ENCODE measurements at regions not wholly inside any gene's neighbourhood (a gene's known extent, or its start where the extent isn't known, plus 50 kb on each side); places are given as distances from the start of the nearest gene placed in this dataset.

DNA sequence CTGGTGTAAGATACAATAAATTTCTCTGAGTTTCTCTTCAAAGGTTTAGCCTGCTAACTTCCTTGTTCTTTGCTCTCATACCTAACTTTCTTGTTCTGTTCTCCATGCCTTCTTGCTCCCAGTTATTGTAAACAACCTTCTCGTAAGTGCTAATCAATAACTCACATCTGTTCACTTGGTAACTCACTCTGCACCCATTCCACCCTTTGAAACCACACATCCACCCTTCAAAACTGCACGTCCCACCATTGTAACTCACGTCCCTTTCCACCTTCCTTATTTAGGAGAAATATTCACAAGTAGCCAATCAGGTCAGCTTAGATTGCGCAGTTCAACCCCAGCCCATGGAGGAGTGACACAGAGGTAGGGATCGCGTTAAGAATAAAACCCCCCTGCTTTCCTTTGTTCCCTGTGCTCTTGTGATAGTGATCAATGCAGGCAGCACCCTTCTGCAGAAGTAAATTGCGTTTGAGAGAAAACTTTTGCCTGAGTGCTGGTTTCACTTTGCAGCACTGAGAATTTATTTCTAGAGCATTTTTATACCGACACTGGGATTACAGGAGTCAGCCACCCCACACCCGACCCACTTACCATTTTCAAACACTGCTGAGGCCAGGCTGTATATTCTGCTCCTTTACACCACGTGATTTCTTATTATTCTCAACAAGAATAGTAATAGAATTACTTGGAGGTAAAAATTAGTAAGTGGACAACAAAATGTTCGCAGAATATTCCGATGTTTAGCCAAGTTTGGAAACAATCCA, 789.2 kb upstream of the RGS18 start (continued):
- TF ChIP-seq, protein P1, sequence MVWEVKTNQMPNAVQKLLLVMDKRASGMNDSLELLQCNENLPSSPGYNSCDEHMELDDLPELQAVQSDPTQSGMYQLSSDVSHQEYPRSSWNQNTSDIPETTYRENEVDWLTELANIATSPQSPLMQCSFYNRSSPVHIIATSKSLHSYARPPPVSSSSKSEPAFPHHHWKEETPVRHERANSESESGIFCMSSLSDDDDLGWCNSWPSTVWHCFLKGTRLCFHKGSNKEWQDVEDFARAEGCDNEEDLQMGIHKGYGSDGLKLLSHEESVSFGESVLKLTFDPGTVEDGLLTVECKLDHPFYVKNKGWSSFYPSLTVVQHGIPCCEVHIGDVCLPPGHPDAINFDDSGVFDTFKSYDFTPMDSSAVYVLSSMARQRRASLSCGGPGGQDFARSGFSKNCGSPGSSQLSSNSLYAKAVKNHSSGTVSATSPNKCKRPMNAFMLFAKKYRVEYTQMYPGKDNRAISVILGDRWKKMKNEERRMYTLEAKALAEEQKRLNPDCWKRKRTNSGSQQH (CRISPR knock-in tag; IDR thresholded peaks at IDR 0.05), result no peak
- TF ChIP-seq SRSF1 (IDR thresholded peaks at IDR 0.05; ENCODE audit: low read depth, low read length), result no peak
- TF ChIP-seq, protein P2, sequence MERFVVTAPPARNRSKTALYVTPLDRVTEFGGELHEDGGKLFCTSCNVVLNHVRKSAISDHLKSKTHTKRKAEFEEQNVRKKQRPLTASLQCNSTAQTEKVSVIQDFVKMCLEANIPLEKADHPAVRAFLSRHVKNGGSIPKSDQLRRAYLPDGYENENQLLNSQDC (CRISPR knock-in tag; IDR thresholded peaks at IDR 0.05), result no peak
- TF ChIP-seq ZNF12 (CRISPR knock-in tag; IDR thresholded peaks at IDR 0.05), result no peak
- TF ChIP-seq GABPB1 (CRISPR knock-in tag; IDR thresholded peaks at IDR 0.05), result no peak
- TF ChIP-seq POU5F1 (IDR thresholded peaks at IDR 0.05; ENCODE audit: borderline replicate concordance, low read depth, low read length, partially characterized antibody), result no peak
- no peak for TF ChIP-seq HNRNPL (IDR thresholded peaks at IDR 0.05; ENCODE audit: low read depth, low read length)
- TF ChIP-seq EHMT2 (IDR thresholded peaks at IDR 0.05), result peak; percentile 63; the same call in 1 of the 2 replicates
- no peak for TF ChIP-seq ZC3H11A (IDR thresholded peaks at IDR 0.05; ENCODE audit: low read depth, low read length)
- TF ChIP-seq SUPT5H (IDR thresholded peaks at IDR 0.05), result no peak
- TF ChIP-seq, protein P3, sequence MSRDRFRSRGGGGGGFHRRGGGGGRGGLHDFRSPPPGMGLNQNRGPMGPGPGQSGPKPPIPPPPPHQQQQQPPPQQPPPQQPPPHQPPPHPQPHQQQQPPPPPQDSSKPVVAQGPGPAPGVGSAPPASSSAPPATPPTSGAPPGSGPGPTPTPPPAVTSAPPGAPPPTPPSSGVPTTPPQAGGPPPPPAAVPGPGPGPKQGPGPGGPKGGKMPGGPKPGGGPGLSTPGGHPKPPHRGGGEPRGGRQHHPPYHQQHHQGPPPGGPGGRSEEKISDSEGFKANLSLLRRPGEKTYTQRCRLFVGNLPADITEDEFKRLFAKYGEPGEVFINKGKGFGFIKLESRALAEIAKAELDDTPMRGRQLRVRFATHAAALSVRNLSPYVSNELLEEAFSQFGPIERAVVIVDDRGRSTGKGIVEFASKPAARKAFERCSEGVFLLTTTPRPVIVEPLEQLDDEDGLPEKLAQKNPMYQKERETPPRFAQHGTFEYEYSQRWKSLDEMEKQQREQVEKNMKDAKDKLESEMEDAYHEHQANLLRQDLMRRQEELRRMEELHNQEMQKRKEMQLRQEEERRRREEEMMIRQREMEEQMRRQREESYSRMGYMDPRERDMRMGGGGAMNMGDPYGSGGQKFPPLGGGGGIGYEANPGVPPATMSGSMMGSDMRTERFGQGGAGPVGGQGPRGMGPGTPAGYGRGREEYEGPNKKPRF (IDR thresholded peaks at IDR 0.05; ENCODE audit: low read depth, low read length), result no peak
- TF ChIP-seq, protein P4, sequence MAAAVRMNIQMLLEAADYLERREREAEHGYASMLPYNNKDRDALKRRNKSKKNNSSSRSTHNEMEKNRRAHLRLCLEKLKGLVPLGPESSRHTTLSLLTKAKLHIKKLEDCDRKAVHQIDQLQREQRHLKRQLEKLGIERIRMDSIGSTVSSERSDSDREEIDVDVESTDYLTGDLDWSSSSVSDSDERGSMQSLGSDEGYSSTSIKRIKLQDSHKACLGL (CRISPR knock-in tag; IDR thresholded peaks at IDR 0.05; ENCODE audit: borderline replicate concordance, poor library complexity, severe bottlenecking), result no peak
- TF ChIP-seq TEAD1 (CRISPR knock-in tag; IDR thresholded peaks at IDR 0.05), result no peak
- TF ChIP-seq ZFPM2 (CRISPR knock-in tag; IDR thresholded peaks at IDR 0.05), result no peak
- no peak for TF ChIP-seq RNF2 (IDR thresholded peaks at IDR 0.05)
- TF ChIP-seq, protein P5, sequence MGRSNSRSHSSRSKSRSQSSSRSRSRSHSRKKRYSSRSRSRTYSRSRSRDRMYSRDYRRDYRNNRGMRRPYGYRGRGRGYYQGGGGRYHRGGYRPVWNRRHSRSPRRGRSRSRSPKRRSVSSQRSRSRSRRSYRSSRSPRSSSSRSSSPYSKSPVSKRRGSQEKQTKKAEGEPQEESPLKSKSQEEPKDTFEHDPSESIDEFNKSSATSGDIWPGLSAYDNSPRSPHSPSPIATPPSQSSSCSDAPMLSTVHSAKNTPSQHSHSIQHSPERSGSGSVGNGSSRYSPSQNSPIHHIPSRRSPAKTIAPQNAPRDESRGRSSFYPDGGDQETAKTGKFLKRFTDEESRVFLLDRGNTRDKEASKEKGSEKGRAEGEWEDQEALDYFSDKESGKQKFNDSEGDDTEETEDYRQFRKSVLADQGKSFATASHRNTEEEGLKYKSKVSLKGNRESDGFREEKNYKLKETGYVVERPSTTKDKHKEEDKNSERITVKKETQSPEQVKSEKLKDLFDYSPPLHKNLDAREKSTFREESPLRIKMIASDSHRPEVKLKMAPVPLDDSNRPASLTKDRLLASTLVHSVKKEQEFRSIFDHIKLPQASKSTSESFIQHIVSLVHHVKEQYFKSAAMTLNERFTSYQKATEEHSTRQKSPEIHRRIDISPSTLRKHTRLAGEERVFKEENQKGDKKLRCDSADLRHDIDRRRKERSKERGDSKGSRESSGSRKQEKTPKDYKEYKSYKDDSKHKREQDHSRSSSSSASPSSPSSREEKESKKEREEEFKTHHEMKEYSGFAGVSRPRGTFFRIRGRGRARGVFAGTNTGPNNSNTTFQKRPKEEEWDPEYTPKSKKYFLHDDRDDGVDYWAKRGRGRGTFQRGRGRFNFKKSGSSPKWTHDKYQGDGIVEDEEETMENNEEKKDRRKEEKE (IDR thresholded peaks at IDR 0.05; ENCODE audit: borderline replicate concordance in 1 of 2, control insufficient read depth in 1 of 2, low read depth in 2 of 2, low read length in 1 of 2), result no peak
- no peak for TF ChIP-seq ZNF77 (CRISPR knock-in tag; IDR thresholded peaks at IDR 0.05)
- no peak for TF ChIP-seq WHSC1 (IDR thresholded peaks at IDR 0.05; ENCODE audit: low read length)
- TF ChIP-seq YY1 (IDR thresholded peaks at IDR 0.05; ENCODE audit: borderline replicate concordance in 1 of 3, control insufficient read depth in 1 of 3, extremely low read depth in 1 of 3, insufficient read depth in 3 of 3, insufficient read length in 1 of 3, insufficient replicate concordance in 2 of 3, low read depth in 1 of 3, low read length in 2 of 3), result peak in 1 of 3 experiments; percentile 41
